ENCODE measurements at regions not wholly inside any gene's neighbourhood (a gene's known extent, or its start where the extent isn't known, plus 50 kb on each side); places are given as distances from the start of the nearest gene placed in this dataset.
"Not testable (repeated sequence)": the region's sequence is repeated elsewhere in the genome, so short reads cannot be mapped to it uniquely, and the experiment has no call there.

DNA sequence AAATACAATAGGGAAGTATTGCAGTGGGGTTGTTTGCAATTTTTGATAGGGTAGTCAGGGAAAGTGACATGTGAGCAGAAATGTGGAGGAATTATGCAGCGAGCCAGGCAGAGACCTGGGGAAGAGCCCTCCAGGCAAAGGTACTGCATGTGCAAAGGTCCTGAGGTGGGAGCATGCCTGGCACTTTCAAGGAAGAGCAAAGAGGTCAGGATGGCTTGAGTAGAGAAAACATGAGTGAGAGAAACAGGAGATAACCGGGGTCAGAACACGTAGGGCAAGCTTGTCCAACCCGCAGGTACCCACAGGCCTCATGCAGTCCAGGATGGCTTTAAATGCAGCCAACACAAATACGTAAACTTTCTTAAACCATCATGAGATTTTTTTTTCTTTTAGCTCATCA, 71.0 kb downstream of the COQ2 start:
- DNase-seq (ENCODE audit: low spot score): no peak

DNA sequence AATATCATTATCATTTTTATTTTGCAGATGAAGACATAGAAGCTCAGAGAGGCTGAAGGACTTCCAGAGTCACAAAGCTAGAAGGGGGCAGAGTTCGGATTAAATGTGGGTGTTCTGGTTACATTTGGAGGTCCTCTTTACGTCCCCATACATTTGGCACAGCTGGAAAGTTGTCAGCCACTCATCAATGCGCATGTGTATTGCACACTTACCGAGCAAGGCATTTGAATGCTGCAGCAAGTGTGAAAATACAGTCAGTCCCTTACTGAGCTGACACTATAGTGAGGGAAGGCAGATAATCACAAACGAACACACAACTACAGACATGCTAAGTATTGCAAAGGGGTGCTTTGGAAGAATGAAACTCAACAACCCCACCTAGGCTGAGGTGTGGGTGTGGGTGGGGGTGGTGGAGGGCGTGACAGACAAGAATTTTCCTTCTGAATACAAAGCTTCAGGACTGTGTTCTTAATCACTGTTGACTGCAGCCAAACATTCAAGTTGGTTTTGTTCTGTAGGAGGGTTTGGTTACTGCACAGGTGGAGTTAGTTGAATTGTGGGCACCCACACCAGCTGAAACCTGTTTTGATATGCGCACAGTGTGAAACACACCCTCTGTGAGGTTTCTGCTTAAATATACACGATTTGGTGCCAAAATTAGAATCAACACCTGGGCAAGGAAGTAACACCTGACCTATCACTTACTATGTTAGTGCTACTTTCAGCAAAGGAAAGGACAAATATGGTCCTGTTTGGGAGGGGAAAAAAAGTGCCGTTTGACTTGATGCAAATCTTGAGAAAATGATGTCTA, 72.4 kb downstream of the COQ2 start:
- no peak for DNase-seq (ENCODE audit: low spot score)

DNA sequence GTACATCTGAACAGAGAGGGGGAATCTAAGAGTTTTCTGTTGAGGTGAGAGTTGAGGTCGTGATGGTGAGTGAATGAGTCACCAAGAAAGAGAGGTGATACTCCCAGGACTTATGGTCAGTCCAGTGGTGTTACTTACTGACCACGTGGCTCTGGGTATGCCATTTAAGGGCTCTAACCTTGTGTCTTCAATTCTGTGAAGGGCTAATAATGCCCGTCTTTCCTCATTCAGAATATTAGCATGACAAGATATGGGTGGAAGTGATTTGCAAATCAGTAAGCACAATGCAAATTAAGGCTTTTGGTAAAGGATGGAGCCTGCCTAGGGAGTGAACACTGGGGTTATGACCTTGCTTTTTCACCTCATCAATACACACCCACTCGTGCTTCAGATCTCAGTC, 75.2 kb downstream of the COQ2 start:
- DNase-seq (ENCODE audit: low spot score): no peak

DNA sequence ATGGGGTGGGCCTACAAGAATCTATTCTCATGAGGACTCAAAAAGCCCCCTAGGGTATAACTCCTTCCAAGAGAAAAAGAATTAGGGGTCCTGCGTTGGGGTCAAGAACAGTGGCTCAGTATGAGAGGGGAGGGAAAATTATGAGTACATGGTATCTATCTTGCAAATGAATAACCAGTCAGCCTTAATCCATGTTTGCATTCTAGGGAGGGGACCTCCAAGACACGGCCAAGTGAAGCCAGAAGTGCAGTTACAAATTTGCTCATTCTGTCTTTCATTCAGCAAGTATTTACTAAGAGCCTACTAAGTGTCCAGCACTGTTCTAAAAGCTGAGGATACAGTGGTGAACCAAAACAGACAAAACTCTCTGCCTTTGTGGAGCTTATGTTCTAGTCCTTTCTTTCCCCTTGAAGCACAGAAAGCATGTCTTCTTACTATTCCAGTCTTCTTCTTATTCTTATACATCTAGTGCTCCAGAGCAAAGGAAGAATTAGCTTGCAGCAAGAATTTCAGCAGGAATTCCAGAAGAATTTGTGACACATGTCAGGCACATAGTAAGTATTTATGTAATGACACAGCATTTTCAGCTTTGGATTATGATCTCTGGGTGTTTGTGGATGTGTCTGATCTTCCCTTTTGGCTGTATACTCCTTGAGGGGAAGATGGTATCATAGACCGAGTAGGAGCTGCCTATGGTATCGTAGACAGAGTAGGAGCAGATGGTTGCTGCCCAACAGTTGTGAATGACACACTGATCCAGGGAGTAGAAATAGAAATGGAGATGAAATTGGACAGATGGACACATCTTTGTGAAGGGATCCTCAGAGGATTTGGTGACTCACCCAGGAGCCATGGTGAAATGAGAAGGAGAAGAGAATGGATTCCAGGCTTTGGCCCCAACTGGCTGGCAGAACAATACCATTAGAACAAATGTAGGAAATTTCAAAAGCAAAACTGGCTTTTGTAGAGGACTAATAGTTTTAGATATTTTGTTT, 75.9 kb downstream of the COQ2 start:
- no peak for DNase-seq (ENCODE audit: low spot score)

DNA sequence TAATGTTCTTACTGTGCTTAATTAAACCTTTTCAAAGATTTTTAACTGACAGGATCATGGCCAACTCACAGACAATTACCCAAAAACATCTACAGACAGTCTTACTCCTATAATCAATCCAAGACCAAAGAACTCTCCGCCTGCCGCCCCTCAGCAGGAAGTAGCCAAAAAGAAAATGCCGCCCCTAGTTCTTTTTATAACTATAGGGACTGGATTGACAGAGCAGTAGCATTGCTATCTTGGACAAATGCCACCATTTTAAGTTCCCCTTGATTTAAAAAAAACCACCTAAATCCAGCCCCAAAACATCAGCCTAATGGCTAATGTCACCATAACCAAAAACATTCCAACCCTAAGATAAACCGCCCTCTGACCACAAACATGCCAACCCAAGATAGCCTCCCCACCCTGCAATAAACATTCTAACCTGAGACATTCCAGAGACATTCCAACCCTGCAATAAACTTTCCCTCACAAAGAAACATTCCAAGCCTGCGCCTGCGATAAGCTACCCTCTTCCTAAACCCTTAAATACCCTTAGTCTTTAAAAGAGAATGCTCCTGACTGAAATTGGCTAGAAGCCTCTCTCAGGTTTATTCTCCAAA, 77.0 kb downstream of the COQ2 start:
- DNase-seq (ENCODE audit: low spot score): no peak

DNA sequence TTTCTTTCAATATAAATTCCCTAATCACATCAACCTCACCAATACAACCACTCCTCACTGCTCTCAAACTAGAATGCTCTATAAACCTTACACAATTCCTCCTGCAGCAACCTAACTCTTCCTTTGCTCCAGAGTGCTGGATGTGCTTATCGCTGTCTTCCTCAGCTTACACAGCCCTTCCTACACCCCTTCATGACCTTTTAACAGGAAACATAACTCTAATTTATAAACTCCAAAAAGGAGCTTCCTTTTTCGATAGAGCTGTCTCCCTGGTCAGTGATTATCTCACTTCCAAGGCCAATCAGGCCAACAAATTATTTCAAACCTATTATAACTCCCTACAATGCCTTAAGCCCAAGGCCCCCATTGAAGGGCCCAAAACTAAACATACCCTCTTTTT, 78.8 kb downstream of the COQ2 start:
- DNase-seq (ENCODE audit: low spot score): no peak

DNA sequence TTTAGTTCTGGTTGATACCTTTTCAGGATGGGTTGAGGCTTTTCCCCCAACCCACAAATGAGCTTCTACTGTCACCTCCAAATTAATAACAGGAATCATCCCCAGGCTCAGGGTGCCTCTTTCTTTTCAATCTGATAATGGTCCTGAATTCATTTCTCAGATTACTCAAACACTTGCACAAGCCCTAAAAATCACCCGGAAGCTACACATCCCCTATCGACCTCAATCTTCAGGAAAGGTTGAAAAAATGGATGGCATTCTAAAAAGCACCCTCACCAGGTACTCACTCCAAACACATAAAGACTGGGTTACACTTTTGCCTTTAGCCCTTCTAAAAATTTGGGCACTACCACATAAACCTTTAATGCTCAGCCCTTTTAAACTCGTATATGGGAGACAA, 79.9 kb downstream of the COQ2 start:
- no peak for DNase-seq (ENCODE audit: low spot score)

DNA sequence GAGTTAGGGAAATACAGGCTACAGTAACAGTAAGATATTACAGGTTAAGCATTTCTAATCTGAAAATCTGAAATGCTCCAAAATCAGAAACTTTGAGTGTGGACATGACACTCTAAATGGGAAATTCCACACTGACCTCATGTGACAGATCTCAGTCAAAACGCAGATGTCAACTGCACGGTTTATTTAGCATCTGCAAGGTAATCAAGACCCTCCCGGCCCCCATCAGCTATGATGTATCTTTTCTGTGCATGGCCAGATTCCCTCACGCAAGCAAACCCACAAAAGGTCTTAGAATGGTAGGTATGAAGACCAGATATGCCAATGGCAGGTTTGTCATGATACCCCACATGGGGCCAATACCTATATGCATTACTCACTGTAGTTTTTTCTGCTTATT, 82.8 kb downstream of the COQ2 start:
- DNase-seq (ENCODE audit: low spot score): no peak

DNA sequence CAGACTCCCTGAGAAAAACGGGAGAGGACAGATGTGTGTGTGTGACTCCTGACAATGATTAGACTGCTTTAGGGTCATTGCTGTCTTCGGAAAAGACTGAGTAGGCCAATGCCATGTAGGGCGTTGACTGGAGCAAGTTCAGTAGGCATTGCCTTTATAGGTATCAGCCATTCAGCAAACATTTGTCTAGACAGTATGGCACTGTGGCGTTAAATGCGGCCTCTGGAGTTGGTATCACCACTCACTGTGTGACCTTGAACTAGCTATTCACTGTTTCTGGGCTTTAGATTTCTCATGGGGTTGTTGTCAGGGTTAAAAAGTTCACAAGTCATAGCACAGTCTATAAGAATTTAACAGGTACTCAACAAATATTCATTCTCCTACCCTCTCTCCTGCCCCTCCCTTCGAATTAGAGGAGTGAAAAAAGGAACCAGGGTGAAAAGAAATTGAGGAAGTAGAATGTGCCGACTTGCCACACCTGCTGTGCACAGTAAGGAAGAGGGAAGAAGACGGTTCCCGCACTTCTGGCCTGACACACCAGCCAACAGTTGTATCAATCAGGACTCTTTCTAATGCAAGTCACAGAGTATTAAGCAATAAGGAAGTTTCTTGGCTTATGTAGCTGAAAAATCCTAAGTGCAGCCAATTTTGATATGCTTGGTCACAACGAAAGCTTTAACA, 83.2 kb upstream of the PLAC8 start:
- peak; percentile 59 for DNase-seq (ENCODE audit: low spot score)

DNA sequence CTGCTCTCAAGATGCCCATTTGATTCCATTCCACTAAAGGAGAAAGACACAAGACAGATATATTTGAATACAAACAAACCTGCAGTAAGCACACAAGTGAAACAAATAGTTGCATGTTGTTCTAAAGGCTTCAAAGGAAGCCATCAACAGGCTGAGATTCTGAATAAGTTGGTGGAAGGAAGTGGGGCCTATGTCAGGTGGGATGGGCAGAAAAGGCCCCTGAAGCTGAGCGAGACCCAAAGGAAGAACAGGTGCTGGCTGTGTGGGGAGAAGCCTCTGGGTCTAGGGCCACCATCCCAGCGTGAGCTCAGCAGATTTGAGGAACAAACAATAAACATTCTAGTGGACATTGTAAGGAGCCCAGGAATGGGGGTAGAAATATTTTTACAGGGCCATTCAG, 82.4 kb upstream of the PLAC8 start:
- no peak for DNase-seq (ENCODE audit: low spot score)

DNA sequence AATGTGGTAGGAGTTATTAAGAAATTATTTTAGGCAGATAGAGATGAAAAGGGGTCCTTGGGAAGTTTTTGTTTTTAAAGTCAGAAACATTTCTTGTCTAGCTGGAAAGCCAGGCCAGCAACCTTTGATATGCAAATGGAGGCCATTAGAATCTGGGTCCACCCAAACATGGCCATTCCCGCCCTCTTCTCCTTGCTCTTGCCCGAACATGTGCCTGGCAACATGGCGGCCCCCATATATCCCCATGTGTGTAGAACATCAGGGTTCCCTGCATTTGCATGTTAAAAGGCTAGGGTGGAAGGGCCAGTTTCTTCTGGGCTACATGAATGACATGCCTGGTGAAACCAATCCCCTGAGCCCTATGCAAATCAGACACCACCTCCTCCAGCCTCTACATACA, 80.7 kb upstream of the PLAC8 start:
- DNase-seq (ENCODE audit: low spot score): no peak

DNA sequence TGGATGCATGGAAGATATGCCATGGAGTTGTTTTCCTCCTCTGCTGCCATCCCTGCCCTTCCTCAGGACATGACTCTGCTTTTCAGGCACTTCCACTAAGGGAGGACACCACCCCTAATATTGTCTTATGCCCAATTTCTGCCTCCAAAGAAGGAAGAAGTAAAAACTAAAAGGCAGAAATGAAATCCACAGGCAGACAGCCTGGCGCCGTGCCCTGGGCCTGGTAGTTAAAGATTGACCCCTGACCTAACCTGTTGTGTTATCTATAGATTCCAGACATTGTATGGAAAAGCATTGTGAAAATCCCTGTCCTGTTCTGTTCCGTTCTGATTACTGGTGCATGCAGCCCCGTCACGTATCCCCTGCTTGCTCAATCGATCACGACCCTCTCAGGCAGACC, 80.1 kb upstream of the PLAC8 start:
- DNase-seq (ENCODE audit: low spot score): not testable (repeated sequence)

DNA sequence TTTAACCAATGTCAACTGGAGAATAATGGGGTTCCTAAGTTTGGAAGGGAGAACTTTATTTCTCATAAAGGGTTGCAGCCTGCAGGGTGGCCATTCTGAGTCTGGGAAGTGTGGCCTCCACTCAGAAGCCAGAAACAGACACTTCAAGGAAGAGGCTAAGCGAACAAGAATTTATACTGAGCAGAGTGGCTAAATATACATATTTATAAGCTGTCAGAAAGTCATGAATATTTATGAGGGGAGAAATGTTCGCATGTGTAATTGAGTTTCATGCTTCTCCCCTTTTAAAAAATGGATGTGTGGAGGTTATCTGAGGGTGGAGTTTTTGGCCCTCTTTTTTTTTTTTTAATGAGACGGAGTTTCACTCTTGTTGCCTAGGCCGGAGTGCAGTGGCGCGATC, 78.1 kb upstream of the PLAC8 start:
- DNase-seq (ENCODE audit: low spot score): no peak

DNA sequence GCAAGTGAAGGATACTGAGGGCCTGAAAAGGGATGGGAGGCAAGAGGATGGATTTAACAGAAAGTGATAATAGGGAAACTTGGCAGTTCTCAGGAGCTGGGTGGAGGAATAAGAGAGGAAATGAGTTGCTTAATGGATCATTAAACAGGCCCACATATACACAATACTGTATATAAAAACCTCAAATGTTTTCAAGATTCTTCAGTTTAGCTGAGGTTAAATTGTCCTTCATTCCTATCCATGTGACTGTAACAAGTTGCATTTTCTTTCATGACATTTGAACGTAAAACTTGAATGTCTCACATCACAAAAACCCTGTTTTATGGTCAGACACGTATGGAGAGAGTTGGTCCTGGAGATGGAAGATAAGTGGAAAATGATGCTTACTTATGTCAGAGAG, 76.5 kb upstream of the PLAC8 start:
- DNase-seq (ENCODE audit: low spot score): no peak

DNA sequence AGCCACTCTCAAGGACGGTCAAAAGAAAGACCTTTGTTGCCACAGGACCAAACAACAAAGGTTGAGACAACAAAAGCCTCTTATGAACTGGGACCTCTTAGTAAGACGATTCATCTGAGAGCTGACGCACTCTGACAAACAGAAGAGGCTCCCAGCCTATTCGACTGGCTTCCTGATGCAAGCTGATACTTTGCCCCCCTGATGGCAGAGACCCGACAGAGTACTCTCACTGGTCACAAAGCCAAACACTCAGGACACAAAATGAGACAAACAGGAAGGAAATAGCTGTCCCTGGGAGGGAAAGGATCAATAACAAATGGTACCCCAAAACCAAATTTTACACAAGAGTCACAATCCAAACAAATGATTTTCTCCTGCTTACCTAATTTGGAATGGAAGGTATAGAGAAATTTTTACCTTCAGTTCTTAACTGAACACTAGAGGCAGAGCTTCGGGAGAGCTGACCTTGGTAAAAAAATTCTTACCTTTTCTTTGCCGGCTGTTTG, 75.2 kb upstream of the PLAC8 start:
- DNase-seq (ENCODE audit: low spot score): no peak

DNA sequence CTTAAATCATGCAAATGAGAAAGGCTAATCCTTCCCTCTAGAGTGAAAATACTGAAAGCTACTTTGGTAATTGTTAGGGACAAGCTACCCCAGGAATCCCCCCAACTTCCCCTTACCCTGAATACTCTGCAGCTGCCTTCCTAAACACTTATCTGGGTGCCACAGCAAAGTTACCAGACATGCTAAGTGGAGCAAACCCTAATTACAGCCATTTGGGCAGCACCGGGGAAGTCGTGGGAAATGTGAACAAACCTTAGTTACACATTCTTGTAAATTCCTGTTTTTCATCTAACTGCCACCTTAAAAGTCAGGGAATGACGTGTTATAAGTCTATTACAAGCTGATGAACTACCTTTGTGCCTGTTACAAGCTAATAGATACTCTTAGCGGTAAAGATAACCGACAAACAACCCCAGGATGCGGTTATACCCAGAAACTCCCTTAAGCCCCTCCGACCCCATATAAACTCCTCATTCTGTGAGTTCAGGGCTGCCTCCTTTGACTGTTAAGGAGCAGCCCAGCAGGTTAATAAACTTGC, 66.0 kb upstream of the PLAC8 start:
- DNase-seq (ENCODE audit: low spot score): no peak

DNA sequence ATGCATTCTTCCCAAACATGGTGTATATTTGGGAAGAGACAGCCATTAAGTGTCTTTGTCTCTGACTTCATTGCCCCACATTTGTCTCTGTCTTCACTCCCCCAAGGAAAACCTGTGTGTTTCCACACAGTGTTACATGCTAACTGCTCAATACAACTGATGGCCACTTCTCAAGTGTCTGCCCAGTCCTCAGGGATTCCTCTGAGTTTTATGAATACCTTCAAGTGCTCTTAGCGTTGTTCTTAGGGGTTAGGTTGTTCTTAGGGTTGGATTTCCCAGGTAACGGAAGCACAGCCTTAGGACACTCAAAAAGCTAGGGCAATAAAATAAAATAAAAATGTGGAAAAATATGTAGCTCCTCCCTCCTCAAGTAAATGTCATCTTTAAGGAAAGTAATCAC, 64.7 kb upstream of the PLAC8 start:
- DNase-seq (ENCODE audit: low spot score): no peak

DNA sequence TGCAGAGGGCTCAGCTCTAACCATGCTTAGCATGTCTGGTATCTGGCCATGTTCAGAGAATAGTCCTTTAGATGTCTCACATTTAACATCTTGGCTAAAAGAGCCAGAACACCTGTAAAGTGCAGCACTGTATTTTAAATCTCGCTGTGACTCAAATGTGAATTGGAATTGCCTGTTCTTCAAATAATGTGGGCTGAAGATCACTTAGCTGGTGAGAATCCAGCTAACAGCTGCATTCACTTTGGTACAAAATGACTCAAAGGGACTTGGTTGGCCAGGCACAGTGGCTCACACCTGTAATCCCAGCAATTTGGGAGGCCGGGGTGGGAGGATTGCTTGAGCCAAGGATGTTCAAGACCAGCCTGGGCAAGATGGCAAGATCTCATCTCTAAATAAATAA, 63.5 kb upstream of the PLAC8 start:
- no peak for DNase-seq (ENCODE audit: low spot score)

DNA sequence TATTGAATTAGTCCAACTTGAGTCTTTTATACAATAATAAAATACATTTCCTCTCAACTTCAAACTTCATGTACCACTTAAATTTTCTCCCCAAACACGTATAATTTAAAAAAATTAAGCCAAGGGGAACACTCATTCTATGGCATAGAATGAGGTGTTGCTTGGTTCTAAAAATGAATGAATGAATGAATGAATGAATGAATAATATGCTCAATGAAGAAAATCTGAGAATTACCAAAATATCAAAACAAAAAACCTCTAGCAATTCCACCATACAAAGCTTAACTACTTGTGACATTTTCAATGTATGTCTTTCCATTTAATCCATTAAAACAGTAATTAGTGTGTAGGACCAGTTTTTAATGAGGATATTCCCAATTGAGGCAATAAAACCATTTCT, 62.7 kb upstream of the PLAC8 start:
- DNase-seq (ENCODE audit: low spot score): no peak

DNA sequence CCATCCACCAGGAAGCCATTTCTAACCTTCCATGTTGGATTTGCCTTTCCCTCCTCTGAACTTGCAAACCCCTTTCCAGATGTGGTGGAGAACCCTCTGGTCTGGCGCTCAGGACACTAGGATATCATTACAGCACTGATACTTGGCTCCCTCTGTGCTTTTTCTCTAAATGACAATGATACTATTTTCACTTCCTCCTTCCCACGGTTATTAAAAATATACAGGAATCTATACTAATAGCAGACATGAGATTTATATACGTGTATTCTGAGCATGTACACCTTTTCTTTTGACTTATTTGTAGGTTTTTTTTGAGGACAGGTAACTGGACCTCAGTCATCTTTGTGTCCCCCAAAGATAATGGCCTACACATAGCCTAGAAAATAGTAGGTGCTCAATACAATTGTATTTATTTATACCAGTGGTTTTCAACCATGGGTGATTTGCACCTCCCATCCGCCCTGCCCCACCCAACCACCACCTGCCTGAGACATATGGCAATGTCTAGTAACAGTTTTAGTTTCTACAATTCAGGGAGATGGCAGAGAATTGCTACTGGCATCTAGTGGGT, 60.4 kb upstream of the PLAC8 start:
- DNase-seq (ENCODE audit: low spot score): no peak

DNA sequence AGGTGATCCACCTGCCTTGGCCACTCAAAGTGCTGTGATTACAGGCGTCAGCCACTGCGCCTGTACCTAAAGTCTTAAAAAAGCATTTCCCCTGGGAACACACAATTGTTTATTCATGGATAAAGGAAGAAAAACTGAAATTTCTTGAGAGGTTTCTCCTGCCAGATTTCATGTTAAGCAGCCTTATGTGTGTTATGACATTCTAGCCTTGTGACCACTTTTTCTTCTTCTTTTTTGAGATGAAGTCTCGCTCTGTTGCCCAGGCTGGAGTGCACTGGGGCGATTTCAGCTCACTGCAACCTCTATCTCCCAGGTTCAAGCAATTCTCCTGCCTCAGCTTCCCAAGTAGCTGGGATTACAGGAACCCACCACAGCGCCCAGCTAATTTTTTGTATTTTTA, 57.8 kb upstream of the PLAC8 start:
- no peak for DNase-seq (ENCODE audit: low spot score)

All from pons (tissue), 1 donor.